ENCODE measurements at regions not wholly inside any gene's neighbourhood (a gene's known extent, or its start where the extent isn't known, plus 50 kb on each side); places are given as distances from the start of the nearest gene placed in this dataset.

- no peak overlapping the region for H3K27ac Mint-ChIP-seq (ENCODE audit: unreplicated experiment)
- DNase-seq: no peak
- H3K36me3 Mint-ChIP-seq (ENCODE audit: insufficient read depth, unreplicated experiment): no peaks in the 10 kb centered on the region
- H3K4me3 Mint-ChIP-seq (ENCODE audit: low read depth, unreplicated experiment): no peak overlapping the region
- H3K27me3 Mint-ChIP-seq (ENCODE audit: unreplicated experiment): peaks cover 81% of the 10 kb centered on the region
- H3K4me1 Mint-ChIP-seq (ENCODE audit: low read depth, unreplicated experiment): no peaks in the 10 kb centered on the region
- intact Hi-C loops (cut with micrococcal nuclease; ENCODE audit: unreplicated experiment): no loop called here
- no TSS peak for BruUV-seq (replicated peaks)
- TF ChIP-seq CTCF (IDR thresholded peaks at IDR 0.05; ENCODE audit: unreplicated experiment): no peak
- no peaks in the 10 kb centered on the region for H3K9me3 Mint-ChIP-seq (ENCODE audit: low read depth, unreplicated experiment)
- CTCF ChIA-PET: no interaction called here
Observed at GRCh38 chr2:10993001-10993481, 81.3 kb downstream of the KCNF1 start.

DNA sequence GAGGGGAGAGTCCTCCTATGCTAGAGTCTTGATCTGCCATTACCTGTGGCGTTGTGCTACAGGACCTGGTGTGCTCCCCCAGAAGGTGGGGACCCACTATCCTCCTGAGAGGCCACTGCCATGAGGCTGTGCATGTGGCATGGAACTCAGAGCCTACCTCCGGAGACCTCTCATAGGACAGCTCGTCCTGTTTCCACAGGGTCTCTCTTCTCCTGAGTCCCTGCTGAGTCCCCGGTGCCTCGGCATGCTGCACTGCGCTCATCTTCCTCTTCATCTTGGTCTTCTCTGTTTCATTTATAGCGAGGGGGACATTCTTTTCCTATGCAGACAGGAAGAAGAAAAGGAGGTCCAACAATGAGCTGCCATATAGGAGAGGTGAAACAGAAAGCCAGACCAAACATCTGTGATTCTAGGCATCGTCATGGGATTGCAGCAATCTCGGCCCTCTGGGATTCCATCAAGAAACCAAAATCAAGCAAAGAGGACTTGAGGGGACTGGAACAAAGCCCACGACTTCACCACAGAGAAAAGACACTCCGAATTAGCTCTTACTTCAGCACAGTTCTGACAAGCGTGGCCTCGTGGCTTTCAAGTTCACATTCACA, 83.7 kb downstream of the KCNF1 start:
- H3K4me1 Mint-ChIP-seq (ENCODE audit: low read depth, unreplicated experiment): no peaks in the 10 kb centered on the region
- no peak overlapping the region for H3K4me3 Mint-ChIP-seq (ENCODE audit: low read depth, unreplicated experiment)
- peaks cover 57% of the 10 kb centered on the region for H3K27me3 Mint-ChIP-seq (ENCODE audit: unreplicated experiment)
- TF ChIP-seq CTCF (IDR thresholded peaks at IDR 0.05; ENCODE audit: unreplicated experiment): no peak
- H3K9me3 Mint-ChIP-seq (ENCODE audit: low read depth, unreplicated experiment): no peaks in the 10 kb centered on the region
- H3K27ac Mint-ChIP-seq (ENCODE audit: unreplicated experiment): no peak overlapping the region
- no peaks in the 10 kb centered on the region for H3K36me3 Mint-ChIP-seq (ENCODE audit: insufficient read depth, unreplicated experiment)
- CTCF ChIA-PET: no interaction called here
- intact Hi-C loops (cut with micrococcal nuclease; ENCODE audit: unreplicated experiment): no loop called here
- no TSS peak for BruUV-seq (replicated peaks)
- DNase-seq: no peak

DNA sequence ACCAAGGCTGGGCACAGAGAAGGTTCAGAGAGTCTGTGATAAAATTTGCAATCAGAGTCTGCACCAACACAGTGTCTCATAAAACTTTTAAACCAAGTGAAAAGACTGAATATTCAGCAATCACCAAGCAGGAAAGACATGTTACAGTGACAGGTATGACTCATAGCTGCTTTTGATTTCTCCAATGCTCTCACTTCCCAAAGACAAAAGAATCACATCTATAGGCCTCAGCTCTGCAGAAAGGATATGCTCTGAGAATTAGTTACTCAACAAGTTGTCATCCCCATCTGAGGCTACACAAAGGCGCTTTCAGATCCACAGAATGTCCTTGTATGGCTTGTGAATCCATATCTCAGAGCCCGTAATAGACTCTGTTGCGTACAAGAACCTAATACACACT, 92.5 kb downstream of the KCNF1 start:
- peaks cover 6% of the 10 kb centered on the region for H3K36me3 Mint-ChIP-seq (ENCODE audit: insufficient read depth, unreplicated experiment)
- H3K9me3 Mint-ChIP-seq (ENCODE audit: low read depth, unreplicated experiment): no peaks in the 10 kb centered on the region
- H3K27me3 Mint-ChIP-seq (ENCODE audit: unreplicated experiment): peaks cover 61% of the 10 kb centered on the region
- no peak for DNase-seq
- peaks cover 9% of the 10 kb centered on the region for H3K4me1 Mint-ChIP-seq (ENCODE audit: low read depth, unreplicated experiment)
- H3K4me3 Mint-ChIP-seq (ENCODE audit: low read depth, unreplicated experiment): no peak overlapping the region
- intact Hi-C loops (cut with micrococcal nuclease; ENCODE audit: unreplicated experiment): no loop called here
- no TSS peak for BruUV-seq (replicated peaks)
- no peak for TF ChIP-seq CTCF (IDR thresholded peaks at IDR 0.05; ENCODE audit: unreplicated experiment)
- CTCF ChIA-PET: interaction anchor here (0.5 to 0.7 kb wide), 2 partner anchors 157 to 459 kb away, joined by 3 read pairs; no protein-coding TSS in a partner anchor
- H3K27ac Mint-ChIP-seq (ENCODE audit: unreplicated experiment): no peak overlapping the region

DNA sequence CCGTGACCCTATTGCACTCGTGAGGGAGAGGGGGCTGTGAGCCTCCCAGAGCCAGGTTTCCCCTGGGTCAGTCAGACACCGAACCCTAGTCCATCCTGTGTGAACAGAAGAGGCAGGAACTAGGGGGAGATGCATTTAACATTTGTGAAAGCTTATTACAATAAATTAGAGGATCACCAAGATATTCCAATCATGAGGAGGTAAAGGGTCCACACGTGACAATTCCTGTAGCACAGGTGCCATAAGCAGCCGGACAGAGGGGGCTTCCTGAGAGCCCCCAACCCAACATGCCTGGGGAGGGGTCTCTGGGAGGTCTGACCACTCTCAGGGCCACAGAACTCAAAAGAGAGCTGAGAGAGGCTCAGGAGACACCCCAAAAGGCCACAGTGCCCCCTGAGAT, 93.3 kb downstream of the KCNF1 start:
- Mint-ChIP-seq H3K4me1 (ENCODE audit: low read depth, unreplicated experiment) (peaks cover 9% of the 10 kb centered on the region), H3K27me3 (ENCODE audit: unreplicated experiment) (peaks cover 67% of the 10 kb centered on the region), H3K9me3 (ENCODE audit: low read depth, unreplicated experiment) (peaks cover under 1% of the 10 kb centered on the region), H3K27ac (ENCODE audit: unreplicated experiment) (no peak overlapping the region), H3K36me3 (ENCODE audit: insufficient read depth, unreplicated experiment) (peaks cover 6% of the 10 kb centered on the region), H3K4me3 (ENCODE audit: low read depth, unreplicated experiment) (no peak overlapping the region)
- no peak for TF ChIP-seq CTCF (IDR thresholded peaks at IDR 0.05; ENCODE audit: unreplicated experiment)
- no peak for DNase-seq
- intact Hi-C loops (cut with micrococcal nuclease; ENCODE audit: unreplicated experiment): no loop called here
- CTCF ChIA-PET: no interaction called here
- no TSS peak for BruUV-seq (replicated peaks)

All from Calu3 (cell line).